ENCODE measurements at regions not wholly inside any gene's neighbourhood (a gene's known extent, or its start where the extent isn't known, plus 50 kb on each side); places are given as distances from the start of the nearest gene placed in this dataset.

GRCh38 chr14:104467641-104468040, 111.9 kb upstream of the C14orf180 start:
- Mint-ChIP-seq H3K9me3 (peaks cover 0 to 2% (median 0%) of the 10 kb centered on the region in 7 donors), H3K27me3 (peaks cover 25% of the 10 kb centered on the region), H3K36me3 (no peaks in the 10 kb centered on the region), H3K27ac (no peak overlapping the region), H3K4me1 (peaks cover 0 to 3% (median 1%) of the 10 kb centered on the region in 4 donors), H3K4me3 (no peak overlapping the region)
- no peaks in the 10 kb centered on the region for H3K4me1 ChIP-seq (ENCODE audit: control insufficient read depth, insufficient read depth, low read length, poor library complexity, severe bottlenecking)
- no peak overlapping the region for H3K27ac ChIP-seq (ENCODE audit: insufficient read depth, low read length, poor library complexity, severe bottlenecking)
- H3K27me3 ChIP-seq (ENCODE audit: control insufficient read depth, insufficient read depth, low read length): peaks cover 11% of the 10 kb centered on the region
- ATAC-seq (ENCODE audit: low read depth in 2 of 2): no peak
- no peak overlapping the region for H3K4me3 ChIP-seq (ENCODE audit: low read depth, low read length)
- DNase-seq: no peak
- H3K36me3 ChIP-seq (ENCODE audit: control insufficient read depth, insufficient read depth, low read length): no peaks in the 10 kb centered on the region
- no peaks in the 10 kb centered on the region for H3K9me3 ChIP-seq (ENCODE audit: control insufficient read depth in 2 of 2, low read length in 2 of 2)

- Mint-ChIP-seq H3K27me3 (peaks cover 8% of the 10 kb centered on the region), H3K4me3 (no peak overlapping the region), H3K4me1 (peaks cover 0 to 2% (median 0%) of the 10 kb centered on the region in 4 donors), H3K36me3 (no peaks in the 10 kb centered on the region), H3K27ac (no peak overlapping the region), H3K9me3 (peaks cover 0 to 2% (median 0%) of the 10 kb centered on the region in 7 donors)
- Histone ChIP-seq H3K9me3 (ENCODE audit: control insufficient read depth in 2 of 2, low read length in 2 of 2) (no peaks in the 10 kb centered on the region), H3K27me3 (ENCODE audit: control insufficient read depth, insufficient read depth, low read length) (no peaks in the 10 kb centered on the region), H3K4me3 (ENCODE audit: low read depth, low read length) (no peak overlapping the region), H3K4me1 (ENCODE audit: control insufficient read depth, insufficient read depth, low read length, poor library complexity, severe bottlenecking) (no peaks in the 10 kb centered on the region), H3K27ac (ENCODE audit: insufficient read depth, low read length, poor library complexity, severe bottlenecking) (no peak overlapping the region), H3K36me3 (ENCODE audit: control insufficient read depth, insufficient read depth, low read length) (no peaks in the 10 kb centered on the region)
- DNase-seq (no peak), ATAC-seq (ENCODE audit: low read depth in 2 of 2) (no peak)
Observed at GRCh38 chr14:104469591-104469990, 110.0 kb upstream of the C14orf180 start.

- Histone ChIP-seq H3K4me1 (ENCODE audit: control insufficient read depth, insufficient read depth, low read length, poor library complexity, severe bottlenecking) (no peaks in the 10 kb centered on the region), H3K27ac (ENCODE audit: insufficient read depth, low read length, poor library complexity, severe bottlenecking) (no peak overlapping the region), H3K27me3 (ENCODE audit: control insufficient read depth, insufficient read depth, low read length) (no peaks in the 10 kb centered on the region), H3K4me3 (ENCODE audit: low read depth, low read length) (no peak overlapping the region), H3K9me3 (ENCODE audit: control insufficient read depth in 2 of 2, low read length in 2 of 2) (no peaks in the 10 kb centered on the region), H3K36me3 (ENCODE audit: control insufficient read depth, insufficient read depth, low read length) (no peaks in the 10 kb centered on the region)
- Mint-ChIP-seq H3K27me3 (peaks cover 4% of the 10 kb centered on the region), H3K27ac (no peak overlapping the region), H3K36me3 (no peaks in the 10 kb centered on the region), H3K4me1 (peaks cover 0 to 2% (median 0%) of the 10 kb centered on the region in 4 donors), H3K4me3 (no peak overlapping the region), H3K9me3 (no peaks in the 10 kb centered on the region)
- DNase-seq (no peak), ATAC-seq (ENCODE audit: low read depth in 2 of 2) (no peak)
Observed at GRCh38 chr14:104470588-104470987, 109.0 kb upstream of the C14orf180 start.

GRCh38 chr14:104471114-104471513, 108.5 kb upstream of the C14orf180 start:
- H3K4me1 Mint-ChIP-seq: peaks cover 0 to 2% (median 0%) of the 10 kb centered on the region in 4 donors
- no peak overlapping the region for H3K27ac Mint-ChIP-seq
- Histone ChIP-seq H3K27me3 (ENCODE audit: control insufficient read depth, insufficient read depth, low read length) (no peaks in the 10 kb centered on the region), H3K36me3 (ENCODE audit: control insufficient read depth, insufficient read depth, low read length) (no peaks in the 10 kb centered on the region), H3K27ac (ENCODE audit: insufficient read depth, low read length, poor library complexity, severe bottlenecking) (no peak overlapping the region), H3K9me3 (ENCODE audit: control insufficient read depth in 2 of 2, low read length in 2 of 2) (no peaks in the 10 kb centered on the region), H3K4me3 (ENCODE audit: low read depth, low read length) (no peak overlapping the region), H3K4me1 (ENCODE audit: control insufficient read depth, insufficient read depth, low read length, poor library complexity, severe bottlenecking) (no peaks in the 10 kb centered on the region)
- ATAC-seq (ENCODE audit: low read depth in 2 of 2) (no peak), DNase-seq (no peak)
- no peak overlapping the region for H3K4me3 Mint-ChIP-seq
- H3K36me3 Mint-ChIP-seq: no peaks in the 10 kb centered on the region
- H3K9me3 Mint-ChIP-seq: no peaks in the 10 kb centered on the region
- H3K27me3 Mint-ChIP-seq: peaks cover 4% of the 10 kb centered on the region

- Histone ChIP-seq H3K27me3 (ENCODE audit: control insufficient read depth, insufficient read depth, low read length) (no peaks in the 10 kb centered on the region), H3K4me1 (ENCODE audit: control insufficient read depth, insufficient read depth, low read length, poor library complexity, severe bottlenecking) (no peaks in the 10 kb centered on the region), H3K9me3 (ENCODE audit: control insufficient read depth in 2 of 2, low read length in 2 of 2) (no peaks in the 10 kb centered on the region), H3K4me3 (ENCODE audit: low read depth, low read length) (no peak overlapping the region), H3K36me3 (ENCODE audit: control insufficient read depth, insufficient read depth, low read length) (no peaks in the 10 kb centered on the region), H3K27ac (ENCODE audit: insufficient read depth, low read length, poor library complexity, severe bottlenecking) (no peak overlapping the region)
- H3K4me1 Mint-ChIP-seq: peaks cover 0 to 2% (median 0%) of the 10 kb centered on the region in 4 donors
- H3K27ac Mint-ChIP-seq: no peak overlapping the region
- H3K27me3 Mint-ChIP-seq: no peaks in the 10 kb centered on the region
- no peak overlapping the region for H3K4me3 Mint-ChIP-seq
- no peaks in the 10 kb centered on the region for H3K36me3 Mint-ChIP-seq
- no peak for ATAC-seq (ENCODE audit: low read depth in 2 of 2)
- no peaks in the 10 kb centered on the region for H3K9me3 Mint-ChIP-seq
- DNase-seq: no peak
Observed at GRCh38 chr14:104472073-104472472, 107.5 kb upstream of the C14orf180 start.

GRCh38 chr14:104472536-104473243, 106.9 kb upstream of the C14orf180 start:
- Mint-ChIP-seq H3K4me3 (no peak overlapping the region), H3K27ac (no peak overlapping the region)

GRCh38 chr14:104473244-104473565, 106.4 kb upstream of the C14orf180 start:
- peaks cover 0 to 2% (median 0%) of the 10 kb centered on the region in 4 donors for H3K4me1 Mint-ChIP-seq
- H3K27me3 Mint-ChIP-seq: no peaks in the 10 kb centered on the region
- Histone ChIP-seq H3K9me3 (ENCODE audit: control insufficient read depth in 2 of 2, low read length in 2 of 2) (no peaks in the 10 kb centered on the region), H3K27me3 (ENCODE audit: control insufficient read depth, insufficient read depth, low read length) (no peaks in the 10 kb centered on the region), H3K27ac (ENCODE audit: insufficient read depth, low read length, poor library complexity, severe bottlenecking) (no peak overlapping the region), H3K4me1 (ENCODE audit: control insufficient read depth, insufficient read depth, low read length, poor library complexity, severe bottlenecking) (no peaks in the 10 kb centered on the region), H3K36me3 (ENCODE audit: control insufficient read depth, insufficient read depth, low read length) (no peaks in the 10 kb centered on the region), H3K4me3 (ENCODE audit: low read depth, low read length) (no peak overlapping the region)
- peaks cover 0 to 1% (median 0%) of the 10 kb centered on the region in 7 donors for H3K9me3 Mint-ChIP-seq
- H3K4me3 Mint-ChIP-seq: no peak overlapping the region
- no peak for ATAC-seq (ENCODE audit: low read depth in 2 of 2)
- H3K36me3 Mint-ChIP-seq: no peaks in the 10 kb centered on the region
- H3K27ac Mint-ChIP-seq: no peak overlapping the region
- no peak for DNase-seq

More at GRCh38 chr14:104472536-104473243, 106.9 kb upstream of the C14orf180 start:
- Histone ChIP-seq H3K27me3 (ENCODE audit: control insufficient read depth, insufficient read depth, low read length) (no peaks in the 10 kb centered on the region), H3K27ac (ENCODE audit: insufficient read depth, low read length, poor library complexity, severe bottlenecking) (no peak overlapping the region), H3K4me1 (ENCODE audit: control insufficient read depth, insufficient read depth, low read length, poor library complexity, severe bottlenecking) (no peaks in the 10 kb centered on the region), H3K36me3 (ENCODE audit: control insufficient read depth, insufficient read depth, low read length) (no peaks in the 10 kb centered on the region), H3K9me3 (ENCODE audit: control insufficient read depth in 2 of 2, low read length in 2 of 2) (no peaks in the 10 kb centered on the region), H3K4me3 (ENCODE audit: low read depth, low read length) (no peak overlapping the region)
- no peaks in the 10 kb centered on the region for H3K36me3 Mint-ChIP-seq
- ATAC-seq (ENCODE audit: low read depth in 2 of 2): no peak
- H3K4me1 Mint-ChIP-seq: peaks cover 0 to 2% (median 0%) of the 10 kb centered on the region in 4 donors
- H3K9me3 Mint-ChIP-seq: peaks cover 0 to 1% (median 0%) of the 10 kb centered on the region in 7 donors
- DNase-seq: no peak
- no peaks in the 10 kb centered on the region for H3K27me3 Mint-ChIP-seq
